ENCODE measurements at regions not wholly inside any gene's neighbourhood (a gene's known extent, or its start where the extent isn't known, plus 50 kb on each side); places are given as distances from the start of the nearest gene placed in this dataset.

- ChIA-PET POLR2A (no interaction called here), CTCF (interaction anchor here (1.0 kb wide), 1 partner anchor 13 kb away, joined by 3 read pairs; no protein-coding TSS in a partner anchor)
- no peak overlapping the region for H3K27ac ChIP-seq (ENCODE audit: low read depth, low read length)
- no peak for ATAC-seq
- no peaks in the 10 kb centered on the region for H3K36me3 ChIP-seq (ENCODE audit: control insufficient read depth in 2 of 3, insufficient read depth in 3 of 3, low read length in 3 of 3)
- H3K27ac Mint-ChIP-seq: no peak overlapping the region
- H3K4me3 ChIP-seq (ENCODE audit: low read length): no peak overlapping the region
- H3K27me3 Mint-ChIP-seq: peaks cover 0 to 15% (median 7%) of the 10 kb centered on the region in 5 donors
- H3K4me1 Mint-ChIP-seq: peaks cover 3 to 20% (median 11%) of the 10 kb centered on the region in 7 donors
- no peaks in the 10 kb centered on the region for H3K9me3 ChIP-seq (ENCODE audit: control insufficient read depth in 2 of 3, low read length in 3 of 3)
- peaks cover 0 to 3% (median 0%) of the 10 kb centered on the region in 11 donors for H3K9me3 Mint-ChIP-seq
- H3K4me3 Mint-ChIP-seq: no peak overlapping the region
- intact Hi-C loops (cut with micrococcal nuclease): no loop called here
- H3K36me3 Mint-ChIP-seq: no peaks in the 10 kb centered on the region
- no peak for DNase-seq
- H3K27me3 ChIP-seq (ENCODE audit: control insufficient read depth in 2 of 2, insufficient read depth in 2 of 2, low read length in 2 of 2): no peaks in the 10 kb centered on the region
- no peaks in the 10 kb centered on the region for H3K4me1 ChIP-seq (ENCODE audit: control insufficient read depth in 2 of 2, insufficient read depth in 2 of 2, low read length in 2 of 2)
These were observed 157.0 kb downstream of the KLF5 start for GRCh38 chr13:73215823-73216222.

DNA sequence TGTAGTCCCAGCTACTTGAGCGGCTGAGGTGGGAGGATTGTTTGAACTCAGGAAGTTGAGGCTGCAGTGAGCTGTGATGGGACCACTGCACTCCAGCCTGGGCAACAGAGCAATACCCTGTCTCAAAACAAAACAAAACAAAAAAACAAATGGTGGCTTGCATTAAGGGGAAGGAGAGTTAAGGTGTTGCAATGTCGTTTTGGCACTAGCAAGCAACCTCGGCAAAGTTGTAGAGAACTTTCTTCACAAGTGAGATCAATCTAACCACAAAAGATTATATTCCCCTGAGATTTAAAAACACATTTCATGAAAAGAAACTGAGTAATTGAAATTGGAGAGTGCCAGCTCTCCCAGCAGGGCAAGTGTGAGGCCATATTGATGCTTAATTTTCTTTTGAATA, 153.7 kb downstream of the KLF5 start:
- POLR2A ChIA-PET: no interaction called here
- Histone ChIP-seq H3K27ac (ENCODE audit: low read depth, low read length) (no peak overlapping the region), H3K36me3 (ENCODE audit: control insufficient read depth in 2 of 3, insufficient read depth in 3 of 3, low read length in 3 of 3) (no peaks in the 10 kb centered on the region), H3K4me3 (ENCODE audit: low read length) (no peak overlapping the region), H3K4me1 (ENCODE audit: control insufficient read depth in 2 of 2, insufficient read depth in 2 of 2, low read length in 2 of 2) (no peaks in the 10 kb centered on the region), H3K27me3 (ENCODE audit: control insufficient read depth in 2 of 2, insufficient read depth in 2 of 2, low read length in 2 of 2) (no peaks in the 10 kb centered on the region), H3K9me3 (ENCODE audit: control insufficient read depth in 2 of 3, low read length in 3 of 3) (no peaks in the 10 kb centered on the region)
- Mint-ChIP-seq H3K9me3 (peaks cover 0 to 3% (median 0%) of the 10 kb centered on the region in 11 donors), H3K27me3 (peaks cover 0 to 17% (median 7%) of the 10 kb centered on the region in 5 donors), H3K27ac (peak overlapping the region in 6 of 9 donors; percentile 5 to 66 (median 22)), H3K4me1 (peaks cover 3 to 24% (median 11%) of the 10 kb centered on the region in 7 donors), H3K4me3 (peak overlapping the region in 7 of 10 donors; percentile 17 to 73 (median 64)), H3K36me3 (no peaks in the 10 kb centered on the region)
- ATAC-seq (no peak), DNase-seq (peak in 3 of 9 donors; percentile 9 to 33 (median 17))
- CTCF ChIA-PET: no interaction called here
- intact Hi-C loops (cut with micrococcal nuclease): no loop called here

DNA sequence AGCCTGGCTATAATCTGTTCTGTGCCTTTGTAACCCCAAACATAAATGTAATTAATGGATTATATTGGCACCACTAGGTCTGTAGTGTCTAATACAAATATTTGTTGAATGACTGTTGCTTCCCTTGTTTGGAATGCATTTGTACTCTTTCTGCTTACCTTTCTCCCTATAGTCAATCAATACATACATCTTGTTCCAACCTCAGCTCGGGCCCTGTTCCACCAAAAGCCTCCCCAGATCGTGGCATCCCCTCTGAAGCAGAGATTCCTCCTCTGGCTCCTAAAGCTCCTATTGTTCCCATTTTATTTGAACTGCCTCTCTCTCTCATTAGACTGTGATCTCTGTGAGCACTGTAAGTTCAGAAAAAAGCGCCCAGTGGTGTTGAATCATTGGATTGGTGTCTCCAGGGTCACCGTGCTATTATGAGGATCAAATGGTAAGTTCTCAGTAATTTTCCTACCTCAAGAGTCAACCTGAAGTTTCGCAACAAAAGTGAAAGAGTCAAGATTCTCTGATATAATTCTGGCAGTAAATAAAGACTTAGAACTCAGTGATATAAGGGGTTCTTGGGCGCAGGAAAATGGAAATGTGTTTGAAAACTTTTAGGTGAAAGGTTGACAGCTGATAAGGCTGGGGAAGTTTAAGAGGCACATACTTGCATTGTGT, 151.5 kb downstream of the KLF5 start:
- Mint-ChIP-seq H3K36me3 (no peaks in the 10 kb centered on the region), H3K27me3 (peaks cover under 1 to 14% (median 7%) of the 10 kb centered on the region in 5 donors), H3K4me1 (peaks cover 3 to 24% (median 11%) of the 10 kb centered on the region in 7 donors), H3K4me3 (no peak overlapping the region), H3K27ac (peak overlapping the region in 1 of 9 donors; percentile 5), H3K9me3 (peaks cover 0 to 5% (median 0%) of the 10 kb centered on the region in 11 donors)
- Histone ChIP-seq H3K36me3 (ENCODE audit: control insufficient read depth in 2 of 3, insufficient read depth in 3 of 3, low read length in 3 of 3) (no peaks in the 10 kb centered on the region), H3K4me1 (ENCODE audit: control insufficient read depth in 2 of 2, insufficient read depth in 2 of 2, low read length in 2 of 2) (no peaks in the 10 kb centered on the region), H3K27ac (ENCODE audit: low read depth, low read length) (no peak overlapping the region), H3K27me3 (ENCODE audit: control insufficient read depth in 2 of 2, insufficient read depth in 2 of 2, low read length in 2 of 2) (no peaks in the 10 kb centered on the region), H3K4me3 (ENCODE audit: low read length) (no peak overlapping the region), H3K9me3 (ENCODE audit: control insufficient read depth in 2 of 3, low read length in 3 of 3) (no peaks in the 10 kb centered on the region)
- ATAC-seq (no peak), DNase-seq (no peak)
- intact Hi-C loops (cut with micrococcal nuclease): no loop called here
- ChIA-PET POLR2A (no interaction called here), CTCF (no interaction called here)

DNA sequence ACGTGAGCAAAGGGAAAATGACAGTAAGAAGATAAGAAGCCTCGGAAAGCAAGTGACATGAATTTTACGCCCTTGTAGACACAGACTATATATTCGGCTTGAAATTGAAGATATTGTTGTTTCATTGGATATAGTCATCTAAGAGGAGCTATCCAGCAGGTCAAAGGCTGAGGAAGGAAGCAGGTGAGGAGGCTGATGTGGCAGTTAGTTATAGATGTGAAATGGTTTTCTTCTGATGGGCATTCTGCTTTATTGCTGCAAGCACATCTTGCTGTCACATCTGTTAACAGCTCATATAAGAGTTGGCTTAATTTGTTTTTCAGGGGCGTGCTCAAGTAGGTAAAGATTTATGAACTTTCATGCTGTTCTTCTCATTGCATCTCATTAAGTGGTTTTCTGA, 146.1 kb downstream of the KLF5 start:
- H3K27me3 ChIP-seq (ENCODE audit: control insufficient read depth in 2 of 2, insufficient read depth in 2 of 2, low read length in 2 of 2): no peaks in the 10 kb centered on the region
- DNase-seq (no peak), ATAC-seq (no peak)
- Mint-ChIP-seq H3K4me3 (no peak overlapping the region), H3K4me1 (no peaks in the 10 kb centered on the region), H3K9me3 (peaks cover 0 to 5% (median 0%) of the 10 kb centered on the region in 11 donors), H3K36me3 (peaks cover 0 to 4% (median 0%) of the 10 kb centered on the region in 5 donors), H3K27me3 (peaks cover 8 to 28% (median 13%) of the 10 kb centered on the region in 5 donors), H3K27ac (no peak overlapping the region)
- H3K4me1 ChIP-seq (ENCODE audit: control insufficient read depth in 2 of 2, insufficient read depth in 2 of 2, low read length in 2 of 2): no peaks in the 10 kb centered on the region
- no peak overlapping the region for H3K27ac ChIP-seq (ENCODE audit: low read depth, low read length)
- ChIA-PET POLR2A (no interaction called here), CTCF (no interaction called here)
- intact Hi-C loops (cut with micrococcal nuclease): no loop called here
- H3K9me3 ChIP-seq (ENCODE audit: control insufficient read depth in 2 of 3, low read length in 3 of 3): no peaks in the 10 kb centered on the region
- no peaks in the 10 kb centered on the region for H3K36me3 ChIP-seq (ENCODE audit: control insufficient read depth in 2 of 3, insufficient read depth in 3 of 3, low read length in 3 of 3)
- no peak overlapping the region for H3K4me3 ChIP-seq (ENCODE audit: low read length)

DNA sequence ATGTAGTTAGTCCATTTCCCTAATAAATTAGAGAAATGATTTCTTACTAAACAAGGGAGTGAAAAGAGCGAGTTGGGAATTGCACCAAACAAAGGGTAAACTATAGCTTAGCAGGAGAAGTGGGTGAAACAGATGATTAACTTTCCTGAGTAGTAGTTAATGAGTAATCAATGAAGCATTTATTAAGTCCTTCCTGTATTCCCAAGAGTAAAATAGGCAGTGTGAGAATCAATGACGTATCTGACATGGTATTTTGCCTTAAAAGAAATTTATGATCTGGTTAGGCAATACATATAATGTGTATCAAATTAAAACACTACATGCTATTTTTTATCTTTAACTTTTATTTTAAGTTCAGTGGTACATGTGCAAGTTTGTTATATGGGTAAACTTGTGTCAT, 142.8 kb downstream of the KLF5 start:
- H3K27ac Mint-ChIP-seq: no peak overlapping the region
- CTCF ChIA-PET: no interaction called here
- intact Hi-C loops (cut with micrococcal nuclease): no loop called here

DNA sequence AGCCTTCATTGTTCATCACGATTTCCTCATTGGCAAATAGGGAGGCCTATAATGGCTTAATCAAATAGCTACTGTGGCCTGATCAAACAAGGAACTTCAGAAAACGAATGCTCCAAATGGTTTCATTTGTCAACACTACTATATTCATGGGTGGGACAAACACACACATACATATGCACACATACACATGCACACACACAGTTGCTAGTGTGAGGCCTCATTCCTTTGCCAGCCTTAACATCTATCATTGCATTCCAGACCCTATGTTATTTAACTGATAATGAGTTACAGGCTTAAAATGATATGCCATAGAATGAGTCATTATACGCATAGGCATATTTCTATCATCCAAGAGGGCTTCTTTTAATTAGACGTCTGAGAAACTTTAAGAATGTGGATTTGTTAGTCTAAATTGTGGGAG, 140.2 kb downstream of the KLF5 start:
- Histone ChIP-seq H3K27ac (ENCODE audit: low read depth, low read length) (no peak overlapping the region), H3K27me3 (ENCODE audit: control insufficient read depth in 2 of 2, insufficient read depth in 2 of 2, low read length in 2 of 2) (no peaks in the 10 kb centered on the region), H3K36me3 (ENCODE audit: control insufficient read depth in 2 of 3, insufficient read depth in 3 of 3, low read length in 3 of 3) (no peaks in the 10 kb centered on the region), H3K9me3 (ENCODE audit: control insufficient read depth in 2 of 3, low read length in 3 of 3) (no peaks in the 10 kb centered on the region), H3K4me3 (ENCODE audit: low read length) (no peak overlapping the region), H3K4me1 (ENCODE audit: control insufficient read depth in 2 of 2, insufficient read depth in 2 of 2, low read length in 2 of 2) (no peaks in the 10 kb centered on the region)
- Mint-ChIP-seq H3K4me3 (no peak overlapping the region), H3K27me3 (peaks cover 3 to 21% (median 11%) of the 10 kb centered on the region in 5 donors), H3K36me3 (peaks cover 0 to 2% (median 0%) of the 10 kb centered on the region in 5 donors), H3K9me3 (peaks cover 0 to 7% (median 0%) of the 10 kb centered on the region in 11 donors), H3K27ac (no peak overlapping the region), H3K4me1 (peaks cover 0 to 3% (median 0%) of the 10 kb centered on the region in 7 donors)
- CTCF ChIA-PET: no interaction called here
- POLR2A ChIA-PET: no interaction called here
- no peak for ATAC-seq
- intact Hi-C loops (cut with micrococcal nuclease): no loop called here
- no peak for DNase-seq

More for the DNA sequence above, 142.8 kb downstream of the KLF5 start:
- H3K9me3 ChIP-seq (ENCODE audit: control insufficient read depth in 2 of 3, low read length in 3 of 3): no peaks in the 10 kb centered on the region
- Mint-ChIP-seq H3K36me3 (peaks cover 0 to 4% (median 0%) of the 10 kb centered on the region in 5 donors), H3K9me3 (peaks cover 0 to 5% (median 0%) of the 10 kb centered on the region in 11 donors), H3K4me3 (no peak overlapping the region), H3K4me1 (no peaks in the 10 kb centered on the region), H3K27me3 (peaks cover 8 to 28% (median 13%) of the 10 kb centered on the region in 5 donors)
- H3K4me1 ChIP-seq (ENCODE audit: control insufficient read depth in 2 of 2, insufficient read depth in 2 of 2, low read length in 2 of 2): no peaks in the 10 kb centered on the region
- no peaks in the 10 kb centered on the region for H3K36me3 ChIP-seq (ENCODE audit: control insufficient read depth in 2 of 3, insufficient read depth in 3 of 3, low read length in 3 of 3)
- ATAC-seq (no peak), DNase-seq (no peak)
- no peak overlapping the region for H3K4me3 ChIP-seq (ENCODE audit: low read length)
- H3K27ac ChIP-seq (ENCODE audit: low read depth, low read length): no peak overlapping the region
- H3K27me3 ChIP-seq (ENCODE audit: control insufficient read depth in 2 of 2, insufficient read depth in 2 of 2, low read length in 2 of 2): no peaks in the 10 kb centered on the region
- POLR2A ChIA-PET: no interaction called here

- peaks cover 0 to 5% (median 2%) of the 10 kb centered on the region in 7 donors for H3K4me1 Mint-ChIP-seq
- POLR2A ChIA-PET: no interaction called here
- ATAC-seq: no peak
These were observed 136.3 kb downstream of the KLF5 start for GRCh38 chr13:73195091-73195490.

More at GRCh38 chr13:73195091-73195490, 136.3 kb downstream of the KLF5 start:
- peaks cover 0 to 8% (median 0%) of the 10 kb centered on the region in 11 donors for H3K9me3 Mint-ChIP-seq
- DNase-seq: no peak
- no peaks in the 10 kb centered on the region for H3K4me1 ChIP-seq (ENCODE audit: control insufficient read depth in 2 of 2, insufficient read depth in 2 of 2, low read length in 2 of 2)
- no peak overlapping the region for H3K4me3 ChIP-seq (ENCODE audit: low read length)
- H3K4me3 Mint-ChIP-seq: no peak overlapping the region
- peaks cover 0 to 14% (median 0%) of the 10 kb centered on the region in 5 donors for H3K27me3 Mint-ChIP-seq
- no peaks in the 10 kb centered on the region for H3K27me3 ChIP-seq (ENCODE audit: control insufficient read depth in 2 of 2, insufficient read depth in 2 of 2, low read length in 2 of 2)
- CTCF ChIA-PET: no interaction called here
- H3K36me3 ChIP-seq (ENCODE audit: control insufficient read depth in 2 of 3, insufficient read depth in 3 of 3, low read length in 3 of 3): no peaks in the 10 kb centered on the region
- no peaks in the 10 kb centered on the region for H3K9me3 ChIP-seq (ENCODE audit: control insufficient read depth in 2 of 3, low read length in 3 of 3)
- intact Hi-C loops (cut with micrococcal nuclease): no loop called here
- H3K36me3 Mint-ChIP-seq: no peaks in the 10 kb centered on the region
- no peak overlapping the region for H3K27ac ChIP-seq (ENCODE audit: low read depth, low read length)
- no peak overlapping the region for H3K27ac Mint-ChIP-seq

All from naive thymus-derived CD4-positive, alpha-beta T cell (primary cell).